GM18907 (cell line): ENCODE measurements at regions not wholly inside any gene's neighbourhood (a gene's known extent, or its start where the extent isn't known, plus 50 kb on each side); places are given as distances from the start of the nearest gene placed in this dataset.
A peak's percentile ranks its signal among the peaks of the same experiment; 100 is the strongest.
"Not testable (repeated sequence)": the region's sequence is repeated elsewhere in the genome, so short reads cannot be mapped to it uniquely, and the experiment has no call there.

Source experiments
- ATAC-seq: cut with Tn5 transposase; IDR thresholded peaks from one replicate; pipeline ENCODE4 v1.9.1; 2021; ENCODE audit warnings: mild to moderate bottlenecking, moderate library complexity; ENCODE audit not compliant: unreplicated experiment

DNA sequence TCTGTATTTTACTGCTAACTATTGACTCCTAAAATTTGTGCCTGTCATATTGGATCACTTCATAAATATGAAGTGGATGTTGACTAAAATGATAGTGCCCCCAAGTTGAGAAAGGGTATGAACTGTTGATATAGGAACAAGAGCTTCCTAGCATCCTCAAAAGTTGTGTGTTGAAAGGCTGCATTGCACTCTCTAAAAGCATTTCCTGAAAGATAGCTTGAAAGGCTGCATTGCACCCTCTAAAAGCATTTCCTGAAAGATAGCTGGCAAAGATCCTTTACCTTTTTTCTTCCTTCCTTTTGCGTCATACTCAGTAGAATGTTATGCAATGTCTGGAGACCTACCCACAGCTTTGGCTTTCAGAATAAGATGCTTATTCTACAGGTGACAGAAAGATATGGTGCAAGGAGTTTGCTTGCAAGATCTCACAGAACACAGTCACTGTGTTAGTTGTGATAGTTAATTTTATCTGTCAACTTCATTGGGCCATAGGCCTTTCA, 274.6 kb upstream of the GALNTL6 start:
- no peak for ATAC-seq

DNA sequence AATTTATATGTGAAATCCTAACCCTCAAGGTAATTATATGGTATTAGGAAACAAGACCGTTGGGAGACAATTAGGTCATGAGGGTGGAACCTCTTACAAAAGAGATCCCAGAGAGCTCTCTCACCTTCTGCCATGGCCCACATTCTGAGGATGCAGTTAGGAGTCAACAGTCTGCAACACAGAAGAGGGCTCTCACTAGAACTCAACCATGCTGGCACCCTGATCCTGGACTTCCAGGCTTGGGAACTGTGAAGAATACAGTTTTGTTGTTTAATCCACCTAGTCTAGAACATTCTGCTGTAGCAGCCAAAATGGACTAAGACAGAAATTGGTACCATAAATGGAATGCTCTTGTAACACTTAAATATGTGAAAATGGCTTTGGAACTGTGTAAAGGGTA, 278.8 kb upstream of the GALNTL6 start:
- no peak for ATAC-seq

DNA sequence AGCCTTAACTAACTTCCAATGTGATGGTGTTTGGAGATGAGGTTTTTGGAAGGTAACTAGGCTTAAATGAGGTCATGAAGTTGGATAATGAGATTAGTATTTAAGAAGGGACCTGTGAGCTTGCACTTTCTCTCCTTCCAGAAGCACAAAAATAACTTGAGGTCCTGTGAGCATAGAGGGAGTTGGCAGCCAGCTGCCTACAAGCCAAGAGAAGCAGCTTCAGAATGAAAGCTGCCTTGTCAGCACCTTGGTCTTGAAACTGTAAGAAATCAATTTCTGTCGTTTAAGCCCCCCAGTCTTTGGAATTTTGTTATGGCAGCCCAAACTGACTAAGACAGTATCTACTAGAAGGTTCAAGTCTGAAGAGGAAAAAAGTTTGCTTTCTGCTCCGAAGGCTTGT, 280.2 kb upstream of the GALNTL6 start:
- no peak for ATAC-seq

DNA sequence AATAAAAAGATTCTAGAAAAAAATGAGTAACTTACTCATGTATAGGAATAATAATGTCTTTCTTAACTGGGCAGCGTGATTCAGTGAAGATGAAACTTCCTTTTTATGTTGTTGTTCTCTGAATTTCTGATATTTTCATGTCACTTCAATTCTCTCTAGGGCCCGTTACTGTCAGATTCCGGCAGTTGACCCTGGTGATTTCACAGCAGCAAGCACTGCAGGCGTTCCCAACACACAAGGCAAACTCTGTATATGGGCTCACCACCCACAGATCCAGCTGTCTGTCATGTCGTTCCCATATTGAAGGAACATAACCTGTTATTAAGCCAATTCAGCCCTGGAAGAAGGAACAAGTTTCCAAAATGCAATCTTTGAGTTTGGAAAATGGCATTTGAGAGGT, 288.3 kb upstream of the GALNTL6 start:
- no peak for ATAC-seq

DNA sequence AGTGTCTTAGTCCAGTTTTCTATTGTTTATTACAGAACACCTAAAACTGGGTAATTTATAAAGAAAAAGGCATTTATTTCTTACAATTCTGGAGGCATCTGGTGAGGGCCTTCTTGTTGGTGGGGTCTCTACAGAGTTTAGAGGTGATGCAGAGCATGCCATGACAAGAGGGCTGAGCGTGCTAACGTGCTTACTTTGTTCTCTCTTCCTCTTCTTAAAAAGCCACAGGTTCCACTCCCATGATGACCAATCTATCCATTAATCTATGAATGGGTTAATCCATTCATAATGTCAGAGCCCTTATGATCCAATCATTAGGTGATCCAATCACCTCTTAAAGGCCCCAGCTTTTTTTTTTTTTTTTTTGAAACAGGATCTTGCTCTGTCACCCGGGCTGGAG, 291.5 kb upstream of the GALNTL6 start:
- ATAC-seq: no peak

DNA sequence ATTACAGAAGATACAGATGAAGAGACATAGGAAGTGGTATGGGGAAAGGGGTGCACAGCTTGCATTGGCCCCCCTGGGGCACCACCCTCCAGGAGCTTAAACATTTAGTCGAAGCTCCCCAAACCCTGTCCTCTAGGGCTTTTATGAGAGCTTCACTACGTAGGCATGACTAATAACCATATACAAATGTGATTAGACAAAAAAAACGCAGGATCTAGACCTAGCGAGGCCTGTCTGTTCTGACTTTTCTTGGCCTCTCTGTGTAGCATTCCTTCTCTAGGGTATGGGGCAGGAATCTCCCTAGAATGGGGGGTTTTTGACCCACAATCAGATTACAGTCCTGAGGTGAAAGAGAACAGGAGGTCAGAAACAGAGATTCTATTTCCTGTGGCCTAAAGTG, 293.7 kb upstream of the GALNTL6 start:
- ATAC-seq: no peak

DNA sequence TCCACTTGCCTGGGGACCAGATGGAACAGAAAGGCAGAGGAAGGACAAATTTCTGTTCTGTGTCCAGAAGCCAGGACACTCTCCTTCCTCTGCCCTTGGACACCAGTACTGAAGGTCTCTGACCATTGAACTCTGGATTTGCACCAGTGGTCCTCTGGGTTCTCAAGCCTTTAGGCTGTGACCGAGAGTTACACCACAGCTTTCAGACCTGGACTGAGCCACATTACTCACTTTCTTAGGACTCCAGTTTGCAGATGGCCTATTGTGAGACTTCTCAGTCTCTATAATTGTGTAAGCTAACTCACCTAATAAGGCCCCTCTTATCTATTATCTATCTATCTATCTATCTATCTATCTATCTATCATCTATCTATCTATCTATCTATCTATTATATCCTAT, 295.3 kb upstream of the GALNTL6 start:
- ATAC-seq: no peak

DNA sequence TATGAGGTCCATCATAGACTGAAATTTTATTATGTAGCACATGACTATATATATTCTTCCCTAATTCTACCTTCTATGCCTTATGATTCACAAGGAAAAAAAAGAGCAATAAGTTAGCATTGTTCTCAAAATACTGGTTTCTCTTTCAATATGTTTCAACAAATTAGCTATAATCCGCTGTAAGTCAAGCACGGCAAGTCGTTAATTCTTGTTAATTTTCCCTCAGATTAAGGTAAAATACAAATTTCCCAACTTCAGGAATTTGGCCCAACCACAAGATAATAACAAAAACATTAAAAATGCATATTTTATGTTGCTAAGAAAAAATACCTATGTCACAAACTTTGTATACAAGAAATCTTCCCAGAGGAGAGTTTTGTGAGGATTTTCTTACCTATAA, 296.5 kb upstream of the GALNTL6 start:
- ATAC-seq: no peak

DNA sequence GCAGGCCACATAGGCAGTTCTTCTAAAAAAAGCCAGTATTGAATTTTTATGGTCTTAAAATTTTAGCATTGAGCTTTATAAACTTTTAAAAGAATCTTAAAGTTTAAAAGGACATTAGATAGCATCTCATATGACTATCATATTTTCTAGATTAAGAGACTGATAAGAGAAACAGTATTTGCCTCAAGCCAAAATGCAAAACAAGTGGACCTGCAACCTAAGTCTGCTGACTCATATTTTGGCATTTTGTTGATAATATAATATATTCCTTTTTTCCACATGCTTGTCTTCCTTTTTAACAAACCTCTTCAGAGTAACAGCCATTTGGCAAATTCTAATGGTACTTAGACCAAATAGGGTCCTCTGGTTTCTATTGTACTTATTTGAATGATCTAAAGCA, 328.5 kb upstream of the GALNTL6 start:
- ATAC-seq: no peak

DNA sequence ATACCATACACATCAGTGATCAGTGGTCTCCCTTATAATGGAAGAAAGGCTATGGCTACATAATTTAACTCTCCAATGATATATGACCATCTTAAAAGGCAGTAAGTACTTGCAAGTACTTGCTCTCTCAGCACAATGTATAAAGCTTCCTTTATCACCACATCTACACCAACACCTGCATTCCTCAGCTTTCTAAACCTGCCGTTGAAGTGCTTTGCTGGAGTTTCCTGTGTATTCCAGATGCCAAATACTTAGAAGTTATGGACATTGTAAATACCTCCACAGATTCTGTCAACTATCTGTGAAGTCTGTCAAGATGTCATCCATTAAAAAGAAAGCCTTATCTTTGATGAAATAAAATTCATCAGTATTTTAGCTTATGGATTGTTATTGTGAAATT, 335.0 kb upstream of the GALNTL6 start:
- ATAC-seq: no peak

DNA sequence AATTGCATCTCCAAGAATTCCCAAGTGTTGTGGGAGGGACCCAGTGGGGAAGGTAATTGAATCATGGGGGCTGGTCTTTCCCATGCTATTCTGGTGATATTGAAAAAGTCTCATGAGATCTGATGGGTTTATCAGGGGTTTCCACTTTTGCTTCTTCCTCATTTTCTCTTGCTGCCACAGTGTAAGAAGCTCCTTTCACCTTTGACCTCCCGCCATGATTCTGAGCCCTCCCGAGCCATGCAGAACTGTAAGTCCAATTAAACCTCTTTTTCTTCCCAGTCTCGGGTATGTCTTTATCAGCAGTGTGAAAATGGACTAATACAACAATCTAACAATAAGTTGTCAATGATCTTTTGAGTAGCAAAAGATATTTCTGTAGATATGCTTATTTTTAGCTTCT, 338.1 kb upstream of the GALNTL6 start:
- ATAC-seq: not testable (repeated sequence)

DNA sequence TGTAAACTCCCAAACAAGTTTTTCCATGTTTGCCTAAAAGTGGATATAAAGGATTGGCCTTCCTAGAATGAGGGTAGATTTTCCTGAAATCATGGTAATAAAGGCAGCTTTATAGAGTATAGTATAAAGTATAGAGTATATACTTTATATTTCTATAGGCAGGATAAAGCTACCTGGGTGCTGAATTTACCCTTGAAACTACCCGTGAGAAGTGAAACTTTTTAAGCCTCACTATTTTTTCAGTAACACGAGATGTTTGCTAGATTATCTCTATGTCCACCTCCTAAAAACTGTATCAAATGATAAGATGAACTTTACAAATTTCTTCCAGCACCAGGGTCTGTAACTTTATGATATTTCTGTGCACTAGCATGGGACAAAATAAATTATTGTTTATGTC, 340.0 kb upstream of the GALNTL6 start:
- no peak for ATAC-seq

DNA sequence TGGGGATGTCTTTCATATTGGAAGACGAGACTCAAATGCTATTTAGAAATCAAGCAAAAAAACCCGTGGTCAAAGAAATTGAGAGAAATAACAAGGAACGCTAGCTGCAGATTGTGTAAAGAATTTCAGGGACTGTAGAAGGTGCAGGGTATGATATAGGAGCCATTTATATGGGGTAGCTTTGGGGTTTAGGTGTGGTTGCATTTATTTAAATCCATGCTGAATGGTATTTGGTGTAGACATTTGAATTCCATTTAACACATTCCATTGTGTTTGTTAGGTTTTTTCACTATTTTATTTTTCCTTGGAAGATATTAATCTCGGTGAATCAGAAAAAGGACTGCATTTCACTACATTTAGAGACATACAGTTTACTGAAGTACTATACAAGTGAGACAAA, 341.0 kb upstream of the GALNTL6 start:
- no peak for ATAC-seq

DNA sequence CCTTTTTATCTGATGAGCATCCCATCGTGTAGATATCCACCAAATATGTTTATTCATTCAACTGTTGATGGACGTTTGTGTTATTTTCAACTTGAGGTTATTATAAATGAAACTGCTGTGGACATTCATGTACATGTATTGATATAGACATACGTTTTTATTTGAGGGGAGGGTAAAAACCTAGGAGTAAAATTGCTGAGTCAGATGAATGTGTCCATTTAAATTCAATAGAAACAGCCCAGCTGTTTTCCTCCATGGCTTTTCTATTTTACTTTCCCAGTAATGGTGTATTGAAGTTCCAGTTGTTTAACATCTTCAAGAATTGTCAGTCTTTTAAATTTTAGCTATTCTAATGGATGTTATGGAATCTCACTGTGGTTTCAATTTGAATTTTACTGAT, 348.7 kb upstream of the GALNTL6 start:
- ATAC-seq: no peak

DNA sequence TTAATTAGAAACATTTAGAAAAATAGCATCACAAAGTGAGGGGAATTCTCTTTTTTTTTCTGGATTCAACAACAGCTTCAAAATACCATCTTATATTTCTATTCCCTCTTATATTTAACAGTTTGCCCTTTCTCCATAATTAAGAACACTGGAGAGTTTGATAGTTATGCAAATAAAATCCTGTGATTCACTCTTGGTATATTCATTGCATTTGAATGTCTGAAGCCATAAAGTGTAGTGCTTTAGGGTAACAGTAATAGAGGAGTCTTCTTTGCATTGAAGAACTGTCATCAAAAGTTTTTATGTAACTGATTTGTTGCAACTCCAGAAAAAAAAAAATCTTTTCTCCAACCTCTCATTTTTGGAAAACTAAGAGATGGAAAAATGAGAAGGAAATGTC, 352.0 kb upstream of the GALNTL6 start:
- ATAC-seq: no peak

DNA sequence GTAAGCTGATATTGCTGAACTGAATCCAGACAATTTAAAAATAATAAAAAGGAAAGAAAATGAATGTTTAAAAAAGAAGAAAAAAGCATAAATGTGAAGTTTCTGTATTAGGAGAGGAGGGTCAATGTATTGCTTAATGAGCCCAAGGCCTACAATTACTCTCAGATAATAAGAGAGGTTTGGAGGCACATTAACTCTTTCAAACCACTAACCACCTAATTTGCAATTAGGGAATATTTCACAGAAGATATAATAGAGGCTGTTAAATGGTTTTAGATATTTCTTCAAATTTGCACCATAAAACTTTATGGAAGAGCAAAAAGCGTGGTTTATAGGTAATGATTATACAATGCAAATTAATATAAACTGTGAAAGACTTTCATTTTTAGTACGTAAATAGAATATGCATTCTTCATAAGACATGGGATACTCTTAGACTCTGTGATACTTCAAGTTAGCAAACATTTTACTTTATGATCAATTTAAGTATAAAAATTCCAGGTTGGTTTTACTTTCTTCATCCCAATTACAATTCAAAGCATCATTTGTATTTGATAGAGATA, 364.2 kb upstream of the GALNTL6 start:
- ATAC-seq: no peak

DNA sequence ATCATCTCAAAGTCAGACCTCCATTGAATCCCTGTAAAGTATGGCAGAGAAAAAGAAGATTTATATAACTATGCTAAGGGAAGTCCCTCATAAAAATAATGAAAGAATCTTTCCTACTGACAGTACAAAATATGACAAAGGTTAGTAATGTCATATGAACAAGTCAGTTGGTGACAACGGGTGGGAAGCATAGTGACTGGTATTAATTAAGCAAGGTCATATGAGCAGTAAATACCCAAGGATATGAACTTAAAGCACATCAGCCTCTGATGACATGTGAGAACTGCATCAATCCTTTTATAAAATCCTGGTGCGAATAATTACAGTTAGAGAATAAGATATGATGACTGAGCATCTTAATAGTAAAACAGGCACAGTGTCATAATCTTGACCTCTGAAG, 364.8 kb upstream of the GALNTL6 start:
- no peak for ATAC-seq

DNA sequence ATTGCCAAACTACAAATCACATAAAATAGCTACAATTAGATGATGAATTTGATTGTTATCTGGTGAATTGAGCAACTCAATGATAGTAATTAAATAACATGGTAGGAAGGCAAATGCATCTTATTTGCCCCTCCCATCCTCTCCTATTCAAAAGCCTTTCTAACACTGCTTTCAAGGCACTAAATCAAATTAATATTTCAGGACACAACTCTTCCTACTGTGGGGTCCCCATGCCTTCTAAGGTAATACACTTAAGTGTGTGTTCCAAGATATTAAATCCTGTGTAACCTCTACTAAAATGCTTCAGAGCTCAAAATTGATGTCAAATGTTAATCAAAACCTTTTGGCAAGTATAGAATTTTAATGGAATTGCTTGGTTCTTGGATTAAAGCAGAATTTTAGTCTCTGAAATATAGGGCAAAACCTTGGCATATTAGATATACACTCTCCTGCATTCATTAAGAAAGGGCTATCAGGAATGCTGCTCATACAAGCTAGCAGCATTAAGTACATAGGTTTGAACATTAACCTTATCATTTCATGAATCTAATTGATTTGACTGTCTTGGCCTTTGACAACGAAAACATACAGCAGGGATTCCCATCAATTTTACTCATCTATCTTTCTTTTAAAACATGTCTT, 371.8 kb upstream of the GALNTL6 start:
- no peak for ATAC-seq

DNA sequence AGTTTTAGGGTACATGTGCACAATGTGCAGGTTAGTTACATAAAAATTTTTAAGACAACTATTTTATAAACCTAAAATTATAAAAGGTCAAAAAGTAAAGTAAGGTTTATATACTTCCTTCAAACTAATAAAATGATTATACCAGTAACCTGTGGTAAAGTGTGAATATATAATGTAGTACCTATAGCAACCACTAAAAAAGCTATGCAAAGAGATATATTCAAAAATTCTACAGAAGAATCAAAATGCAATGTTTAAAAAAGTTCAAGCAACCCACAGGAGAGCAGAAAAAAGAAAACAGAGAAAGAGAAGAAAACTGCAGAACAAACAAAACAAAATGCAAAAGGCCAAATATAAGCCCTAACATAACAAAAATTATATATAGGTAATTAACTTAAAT, 379.5 kb upstream of the GALNTL6 start:
- ATAC-seq: no peak

DNA sequence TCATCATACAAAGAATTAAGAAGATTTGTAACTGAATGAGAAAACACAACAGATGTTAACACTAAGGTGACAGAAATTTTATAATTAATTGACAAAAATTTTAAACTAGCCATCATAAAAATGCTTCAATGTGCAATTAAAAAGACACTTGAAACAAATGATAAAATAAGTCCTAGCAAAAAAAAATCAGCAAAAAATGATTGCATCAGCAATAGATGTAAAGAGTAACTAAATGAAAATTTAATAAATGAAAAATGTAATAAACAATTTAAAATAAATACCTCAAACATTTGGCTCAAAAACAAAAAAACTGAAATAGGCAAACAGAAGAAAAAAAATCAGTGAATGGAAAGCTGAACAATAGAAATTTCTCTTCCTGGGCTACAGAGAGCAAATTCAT, 380.7 kb upstream of the GALNTL6 start:
- no peak for ATAC-seq

DNA sequence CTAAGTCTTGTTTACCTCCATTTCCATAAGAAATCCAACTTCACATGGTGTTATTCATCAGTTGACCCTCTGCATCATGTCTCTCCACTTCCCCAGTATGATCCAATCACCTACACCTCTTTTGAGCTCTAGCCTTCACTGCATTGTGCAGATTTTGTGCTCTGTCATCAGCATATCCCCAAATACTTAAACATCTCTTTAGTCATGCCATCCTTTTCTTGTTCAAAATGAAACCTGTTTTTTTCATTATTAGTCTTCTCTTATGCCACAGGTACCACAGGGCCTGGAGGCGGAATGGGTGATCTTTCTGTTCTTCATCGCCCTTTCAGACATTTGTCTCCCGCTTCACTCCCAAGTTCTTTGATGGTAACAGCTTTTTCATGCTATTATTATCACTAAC, 382.7 kb upstream of the GALNTL6 start:
- peak; percentile 85 for ATAC-seq

DNA sequence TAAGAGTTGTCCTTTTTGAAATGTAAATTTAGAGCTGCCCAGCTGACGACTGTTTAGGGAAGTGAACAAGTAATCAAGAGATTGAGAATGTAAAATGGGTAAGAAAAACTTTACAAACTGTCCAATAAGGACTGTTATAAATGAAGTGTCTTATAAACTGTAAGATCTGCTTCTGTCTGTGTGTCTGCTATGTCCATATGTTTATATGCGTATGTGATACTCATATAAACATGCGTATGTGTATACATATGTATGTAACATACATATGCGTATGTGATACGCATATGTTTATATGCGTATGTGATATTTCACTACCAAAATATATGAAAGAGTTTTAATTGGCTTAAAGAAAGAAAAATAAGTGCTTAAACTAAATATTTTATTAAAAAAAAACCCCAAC, 416.0 kb upstream of the GALNTL6 start:
- no peak for ATAC-seq

DNA sequence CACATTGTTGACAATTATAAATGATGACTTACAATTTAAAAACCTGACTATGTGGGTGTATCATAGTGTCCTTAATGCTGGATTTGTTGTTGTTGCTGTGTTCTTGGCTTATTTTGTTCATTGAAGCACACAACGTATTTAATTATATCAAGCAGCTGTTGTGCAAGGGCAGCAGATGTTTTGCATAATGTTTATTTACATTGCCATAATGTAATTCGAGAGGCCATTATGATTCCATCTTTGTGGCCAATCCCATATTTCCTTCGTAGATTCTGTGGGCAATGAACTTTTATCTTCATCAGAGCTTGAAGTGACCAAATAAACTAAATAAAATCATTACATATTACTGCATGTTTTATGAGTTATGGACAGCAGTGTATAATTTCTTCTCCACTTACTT, 422.6 kb upstream of the GALNTL6 start:
- ATAC-seq: no peak
